HEK293T (cell line): ENCODE measurements at regions not wholly inside any gene's neighbourhood (a gene's known extent, or its start where the extent isn't known, plus 50 kb on each side); places are given as distances from the start of the nearest gene placed in this dataset.

Source experiments
- FOXK2 ChIP-seq: fragments of 450-650 bp; IDR thresholded peaks from 2 replicates; pipeline ENCODE4 v1.6.1; 2016; ENCODE audit warnings: mild to moderate bottlenecking
- FOXM1 ChIP-seq: fragments of 450-650 bp; IDR thresholded peaks from 2 replicates; pipeline ENCODE4 v1.6.1; 2017; ENCODE audit warnings: mild to moderate bottlenecking, borderline replicate concordance
- HDGF ChIP-seq: fragments of 450-650 bp; IDR thresholded peaks from 2 replicates; pipeline ENCODE4 v1.6.1; 2017; ENCODE audit warnings: antibody characterized with exemption, borderline replicate concordance
- L3MBTL2 ChIP-seq: fragments of 450-650 bp; conservative IDR thresholded peaks from 2 replicates; pipeline ENCODE4 v1.6.1; 2016; ENCODE audit warnings: mild to moderate bottlenecking
- ZNF384 ChIP-seq: fragments of 450-650 bp; IDR thresholded peaks from 2 replicates; pipeline ENCODE4 v1.6.1; 2016

DNA sequence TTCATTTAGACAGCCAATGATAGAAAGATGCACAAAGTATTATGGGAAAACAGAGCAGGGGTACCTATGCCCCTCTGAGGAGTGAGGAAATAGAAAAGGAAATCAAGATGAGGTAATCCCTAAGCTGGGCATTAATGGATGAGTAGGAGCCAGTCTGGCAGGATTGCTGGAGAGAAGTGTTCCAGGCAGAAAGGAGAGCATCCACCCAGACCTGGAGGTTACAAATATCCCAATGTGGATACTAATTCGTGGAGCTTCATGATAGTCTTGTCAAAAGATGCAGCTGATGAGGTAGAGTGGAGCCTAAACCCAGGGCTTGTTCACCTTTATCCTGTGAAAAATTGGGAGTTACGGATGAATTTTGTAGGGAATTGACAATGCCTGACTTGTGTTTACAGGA, 328.0 kb downstream of the ZNF608 start:
- no peak for TF ChIP-seq FOXK2
- TF ChIP-seq FOXM1: no peak
- TF ChIP-seq L3MBTL2: no peak
- TF ChIP-seq ZNF384: no peak
- no peak for TF ChIP-seq HDGF
